CD4-positive, alpha-beta T cell treated with Interleukin-6 for 4 hours (primary cell): ENCODE measurements at regions not wholly inside any gene's neighbourhood (a gene's known extent, or its start where the extent isn't known, plus 50 kb on each side); places are given as distances from the start of the nearest gene placed in this dataset.
"Not testable (repeated sequence)": the region's sequence is repeated elsewhere in the genome, so short reads cannot be mapped to it uniquely, and the experiment has no call there.

ENCODE experiments used
- DNase-seq: peaks from one replicate; pipeline ENCODE4 v3.0.0-alpha.2; 2020; ENCODE audit warnings: mixed read lengths

- not testable (repeated sequence) for DNase-seq
Observed at GRCh38 chr5:176018598-176018997, 50.5 kb upstream of the THOC3 start.

- not testable (repeated sequence) for DNase-seq
Observed at GRCh38 chr5:176020852-176021251, 52.7 kb upstream of the THOC3 start.

DNA sequence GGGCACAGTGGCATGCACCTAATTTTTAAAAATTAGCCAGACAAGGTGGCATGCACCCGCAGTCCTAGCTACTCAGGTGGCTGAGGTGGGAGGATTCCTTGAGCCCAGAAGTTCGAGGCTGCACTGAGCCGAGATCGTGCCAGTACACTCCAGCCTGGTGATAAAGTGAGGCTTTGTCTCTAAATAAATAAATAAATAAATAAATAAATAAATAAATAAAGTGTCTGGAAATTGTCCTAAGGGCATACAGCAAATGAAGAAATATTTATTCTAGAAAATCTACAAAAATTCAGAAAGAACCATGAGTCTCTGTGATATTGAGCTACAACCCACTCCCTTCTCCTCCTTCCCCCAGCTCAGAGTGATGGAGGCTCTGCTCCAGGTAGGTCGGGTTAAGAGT, 55.4 kb upstream of the THOC3 start:
- DNase-seq: not testable (repeated sequence)

GRCh38 chr5:176029445-176029844, 61.3 kb upstream of the THOC3 start:
- DNase-seq: not testable (repeated sequence)

GRCh38 chr5:176030361-176031117, 62.4 kb upstream of the THOC3 start:
- peak; percentile 23 for DNase-seq

GRCh38 chr5:176031118-176031510, 63.0 kb upstream of the THOC3 start:
- DNase-seq: not testable (repeated sequence)

DNA sequence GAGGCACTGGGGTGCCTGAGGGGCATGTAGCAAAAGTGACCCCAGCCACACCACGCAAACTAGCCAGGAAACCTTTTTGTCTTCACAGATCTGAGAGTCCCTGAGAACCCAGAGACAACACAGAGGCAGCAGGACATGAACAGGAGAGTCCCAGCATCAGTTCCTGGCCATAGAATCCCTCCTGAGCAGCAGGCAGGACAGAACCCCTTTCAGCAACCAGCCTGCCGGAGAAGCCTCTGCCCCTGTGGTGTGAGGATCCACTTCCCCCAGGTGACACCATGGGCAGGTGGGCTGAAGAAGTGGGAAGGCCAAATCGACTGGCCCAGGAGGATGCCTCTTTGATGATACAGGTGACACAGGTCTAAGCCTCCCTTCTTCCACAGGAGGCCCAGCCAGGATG, 65.1 kb upstream of the THOC3 start:
- not testable (repeated sequence) for DNase-seq

- not testable (repeated sequence) for DNase-seq
Observed at GRCh38 chr5:176034407-176035200, 66.5 kb upstream of the THOC3 start.

DNA sequence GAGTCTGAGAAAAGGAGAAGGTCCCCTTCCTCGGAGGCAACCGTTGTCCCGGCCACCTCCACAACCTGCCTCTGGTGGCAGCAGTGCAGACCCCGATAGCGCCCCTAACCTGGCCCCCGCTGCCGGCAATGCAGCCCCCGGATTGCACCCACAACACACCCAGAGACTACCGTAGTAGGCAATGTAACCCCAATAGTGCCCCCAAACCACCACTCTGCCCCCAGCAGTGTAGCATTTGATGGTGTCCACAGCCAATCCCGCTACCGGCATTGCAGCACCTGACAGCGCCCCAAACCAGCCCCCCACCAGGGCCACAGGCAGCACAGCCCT, 67.1 kb upstream of the THOC3 start:
- not testable (repeated sequence) for DNase-seq

DNA sequence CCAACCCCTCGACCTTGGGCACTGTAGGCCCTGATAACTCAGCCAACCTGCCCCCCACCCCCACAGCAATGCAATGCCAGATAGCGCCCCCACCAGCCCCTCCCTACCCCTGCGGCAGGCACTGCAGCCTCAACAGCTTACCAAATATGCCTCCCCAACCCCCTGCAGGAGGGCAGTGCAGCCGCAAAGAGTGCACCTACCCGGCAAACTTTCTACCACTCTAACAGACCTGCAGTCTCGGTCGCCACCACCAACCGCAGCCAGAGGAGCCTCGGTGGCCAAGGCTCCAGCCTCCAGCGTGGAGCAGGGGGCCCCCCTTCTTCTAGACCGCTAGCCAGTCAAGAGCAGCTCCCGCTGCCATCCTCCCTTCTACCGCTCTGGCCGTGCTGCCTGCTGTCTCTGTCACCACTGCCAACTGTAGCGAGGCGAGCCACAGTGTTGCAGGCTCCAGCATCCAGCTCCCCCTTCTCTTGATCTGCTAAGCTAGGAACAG, 67.7 kb upstream of the THOC3 start:
- peak; percentile 13 for DNase-seq

DNA sequence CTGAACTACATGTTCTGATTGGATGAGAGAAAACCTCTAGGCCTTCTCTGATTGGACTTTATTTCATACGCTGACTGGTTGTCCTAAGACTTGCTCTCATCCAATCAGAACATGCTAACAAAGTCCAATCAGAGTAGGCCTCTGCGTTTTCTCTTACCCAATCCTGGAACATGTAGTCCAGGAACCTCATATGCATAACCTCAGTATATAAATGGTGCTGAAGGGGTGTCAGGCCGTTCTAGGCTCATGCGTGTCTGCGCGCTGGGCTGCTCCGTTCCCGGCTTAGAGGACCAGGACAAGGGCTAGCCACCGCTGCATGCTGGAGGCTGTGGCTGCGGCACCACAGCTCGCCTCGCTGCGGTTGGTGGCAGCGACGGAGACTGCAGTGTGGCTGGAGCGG, 68.3 kb upstream of the THOC3 start:
- DNase-seq: not testable (repeated sequence)

DNA sequence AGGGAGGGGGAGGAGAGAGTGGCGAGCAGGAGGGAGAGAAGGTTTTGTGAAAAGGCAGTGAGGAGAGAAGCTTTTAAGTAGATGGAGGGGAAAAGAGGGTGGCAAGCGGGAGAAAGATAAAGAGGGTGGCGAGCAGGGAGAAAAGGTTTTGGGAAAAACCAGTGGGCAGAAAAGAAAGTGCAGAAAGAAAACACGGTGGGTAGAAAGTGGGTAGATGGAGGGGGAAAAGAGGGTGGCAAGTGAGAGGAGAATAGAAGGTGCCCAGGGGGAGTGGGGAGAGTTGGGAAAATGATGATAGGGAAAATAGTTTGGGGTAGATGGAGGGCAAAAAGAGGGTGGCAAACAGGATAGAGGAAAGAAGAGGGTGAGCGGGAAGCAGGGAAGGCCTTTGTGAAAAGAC, 69.1 kb upstream of the THOC3 start:
- DNase-seq: not testable (repeated sequence)

DNA sequence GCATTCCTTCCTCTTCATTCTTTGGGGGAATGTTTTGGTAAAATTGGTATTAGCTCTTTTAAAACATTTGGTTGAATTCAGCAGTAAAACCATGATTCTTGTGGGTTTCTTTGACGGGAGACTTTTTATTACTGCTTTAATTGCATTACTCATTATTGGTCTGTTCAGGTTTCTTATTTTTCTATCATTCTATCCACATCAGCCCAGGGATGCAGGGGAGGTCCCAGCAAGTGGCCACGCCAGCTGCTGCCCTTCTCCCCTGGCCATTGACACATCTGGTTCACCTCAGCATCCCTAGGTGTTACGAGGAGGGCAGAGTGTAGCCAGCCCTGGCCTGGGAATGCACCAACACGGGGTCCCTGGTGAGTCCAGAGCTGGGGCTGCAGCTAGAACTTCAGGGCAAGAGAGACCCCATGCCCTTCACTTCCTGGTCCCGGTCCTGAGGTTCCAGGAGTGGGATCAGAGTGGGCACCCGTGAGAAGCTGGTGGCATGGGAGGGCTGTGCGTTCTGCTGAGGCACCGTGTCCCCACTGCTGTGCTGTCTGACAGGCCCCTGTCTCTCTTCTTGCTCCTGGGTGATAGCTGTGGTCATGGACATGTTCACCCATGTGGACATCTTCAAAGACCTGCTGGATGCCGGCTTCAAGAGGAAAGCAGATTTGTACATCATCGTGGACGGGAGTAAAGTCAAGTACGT, 72.1 kb upstream of the THOC3 start:
- not testable (repeated sequence) for DNase-seq

- DNase-seq: not testable (repeated sequence)
Observed at GRCh38 chr5:176041248-176041994, 73.3 kb upstream of the THOC3 start.

- peak; percentile 52 for DNase-seq
Observed at GRCh38 chr5:176042020-176042658, 74.0 kb upstream of the THOC3 start.

DNA sequence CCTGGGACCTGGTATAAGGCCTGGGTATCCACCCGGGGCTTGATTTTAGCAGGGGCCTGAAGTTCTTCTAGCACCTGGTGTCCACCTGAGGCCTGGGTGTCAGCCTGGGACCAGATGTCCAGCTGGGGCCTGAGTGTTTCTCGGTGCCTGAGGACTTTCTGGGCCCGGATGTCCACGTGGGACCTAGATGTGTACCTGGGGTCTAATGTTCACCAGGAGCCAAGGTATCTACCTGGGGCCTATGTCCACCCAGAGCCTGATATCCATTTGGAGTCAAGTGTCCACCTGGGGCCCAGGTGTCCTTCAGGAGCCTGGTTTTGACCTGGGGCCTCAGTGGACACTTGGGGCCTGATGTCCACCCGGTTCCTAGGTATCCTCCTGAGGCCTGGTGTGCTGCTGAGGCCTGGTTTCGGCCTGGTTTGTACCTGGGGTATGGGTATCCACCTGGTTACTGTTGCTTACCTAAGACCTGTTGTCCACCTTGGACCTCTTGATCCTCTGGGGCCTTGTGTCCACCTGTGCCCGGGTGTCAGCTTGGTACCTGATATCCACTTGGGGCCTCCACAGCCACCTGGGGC, 75.2 kb upstream of the THOC3 start:
- not testable (repeated sequence) for DNase-seq

DNA sequence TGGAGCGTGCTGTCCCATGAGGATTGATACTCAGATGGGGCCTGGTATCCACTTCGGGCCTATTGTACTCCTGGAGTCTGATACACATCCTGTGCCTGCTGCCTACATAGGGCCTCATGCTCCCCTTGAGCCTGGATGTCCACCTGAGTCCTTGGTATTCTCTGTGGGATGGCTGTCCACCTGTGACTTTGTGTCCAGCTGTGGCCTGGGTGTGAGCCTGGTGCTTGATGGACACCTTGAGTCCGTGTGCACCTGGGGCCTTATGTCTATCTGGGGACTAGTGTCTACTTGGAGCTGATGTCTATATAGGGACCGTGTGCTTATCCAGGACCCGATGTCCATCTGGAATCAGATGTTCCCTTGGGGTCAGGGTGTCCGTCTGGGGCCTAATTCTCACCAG, 75.9 kb upstream of the THOC3 start:
- not testable (repeated sequence) for DNase-seq

DNA sequence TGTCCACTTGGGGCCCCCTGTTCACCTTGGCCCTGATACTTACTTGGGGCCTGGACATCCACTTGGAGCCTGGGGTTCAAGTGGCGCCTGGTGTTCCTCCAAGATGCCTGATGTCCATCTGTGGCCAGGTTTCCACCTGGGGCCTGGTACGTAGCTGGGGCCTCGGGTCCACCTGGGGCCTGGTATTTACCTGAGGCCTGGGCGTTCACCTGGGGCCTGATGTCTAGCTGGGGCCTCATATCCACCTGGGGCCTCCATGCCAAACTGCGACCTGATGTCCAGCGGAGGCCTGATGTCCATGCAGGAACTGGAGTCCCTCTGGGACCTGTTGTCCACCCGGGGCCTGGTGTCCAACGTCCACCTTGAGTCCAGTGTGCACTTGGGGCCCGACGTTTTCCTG, 76.3 kb upstream of the THOC3 start:
- not testable (repeated sequence) for DNase-seq

DNA sequence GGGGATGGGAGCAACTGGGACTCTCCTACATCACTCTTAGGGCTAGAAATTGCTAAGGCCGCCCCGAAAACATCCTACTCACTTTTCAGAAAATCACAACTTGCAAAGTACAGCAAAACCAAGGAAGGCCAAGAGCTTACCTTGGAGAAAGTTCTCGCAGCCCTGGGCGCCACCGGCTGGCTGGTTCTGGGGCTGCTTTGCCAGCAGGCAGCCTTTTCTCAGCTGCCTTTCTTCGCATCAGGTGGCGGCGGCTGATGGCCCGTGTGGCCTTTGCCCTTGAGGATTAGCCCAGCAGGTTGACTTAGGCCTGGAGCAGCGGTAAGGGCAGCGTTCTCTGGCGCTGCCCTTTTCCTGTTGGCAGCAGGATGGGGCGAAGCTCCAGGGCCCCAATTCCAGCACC, 77.3 kb upstream of the THOC3 start:
- DNase-seq: not testable (repeated sequence)

DNA sequence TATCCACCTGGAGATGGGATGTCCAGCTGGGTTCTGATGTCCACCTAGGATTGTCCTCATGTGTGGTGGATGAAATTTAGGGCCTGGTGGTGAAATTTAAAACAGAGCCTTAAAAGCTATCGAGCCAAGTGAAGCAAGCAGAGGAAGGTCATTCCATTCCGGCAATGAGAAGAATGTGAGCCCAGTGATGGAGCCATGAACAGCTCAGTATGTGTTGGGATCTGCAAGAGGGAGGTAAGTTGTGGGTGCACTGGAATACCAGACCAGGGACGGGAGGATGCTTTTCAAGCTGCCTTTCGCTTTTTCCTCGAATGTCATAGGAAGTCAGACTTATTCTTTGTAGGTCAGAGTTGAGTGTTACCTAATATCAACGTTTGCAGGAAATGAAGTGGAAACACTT, 80.6 kb upstream of the THOC3 start:
- not testable (repeated sequence) for DNase-seq

- not testable (repeated sequence) for DNase-seq
Observed at GRCh38 chr5:176060472-176061268, 92.6 kb upstream of the THOC3 start.
